LNCAP (cell line): ENCODE measurements at regions not wholly inside any gene's neighbourhood (a gene's known extent, or its start where the extent isn't known, plus 50 kb on each side); places are given as distances from the start of the nearest gene placed in this dataset.

Source experiments
- TF ChIP-seq, protein P1 (sequence below): fragments of 450-650 bp; IDR thresholded peaks from 2 replicates; pipeline ENCODE4 v1.5.1; 2017; ENCODE audit warnings: mild to moderate bottlenecking

- TF ChIP-seq, protein P1, sequence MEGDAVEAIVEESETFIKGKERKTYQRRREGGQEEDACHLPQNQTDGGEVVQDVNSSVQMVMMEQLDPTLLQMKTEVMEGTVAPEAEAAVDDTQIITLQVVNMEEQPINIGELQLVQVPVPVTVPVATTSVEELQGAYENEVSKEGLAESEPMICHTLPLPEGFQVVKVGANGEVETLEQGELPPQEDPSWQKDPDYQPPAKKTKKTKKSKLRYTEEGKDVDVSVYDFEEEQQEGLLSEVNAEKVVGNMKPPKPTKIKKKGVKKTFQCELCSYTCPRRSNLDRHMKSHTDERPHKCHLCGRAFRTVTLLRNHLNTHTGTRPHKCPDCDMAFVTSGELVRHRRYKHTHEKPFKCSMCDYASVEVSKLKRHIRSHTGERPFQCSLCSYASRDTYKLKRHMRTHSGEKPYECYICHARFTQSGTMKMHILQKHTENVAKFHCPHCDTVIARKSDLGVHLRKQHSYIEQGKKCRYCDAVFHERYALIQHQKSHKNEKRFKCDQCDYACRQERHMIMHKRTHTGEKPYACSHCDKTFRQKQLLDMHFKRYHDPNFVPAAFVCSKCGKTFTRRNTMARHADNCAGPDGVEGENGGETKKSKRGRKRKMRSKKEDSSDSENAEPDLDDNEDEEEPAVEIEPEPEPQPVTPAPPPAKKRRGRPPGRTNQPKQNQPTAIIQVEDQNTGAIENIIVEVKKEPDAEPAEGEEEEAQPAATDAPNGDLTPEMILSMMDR = no peak
Measured at GRCh38 chr2:138418453-138418852, 83.1 kb upstream of the SPOPL start.

GRCh38 chr2:138421315-138421970 is 80.1 kb upstream of the SPOPL start:
- TF ChIP-seq, protein P1 = no peak

DNA sequence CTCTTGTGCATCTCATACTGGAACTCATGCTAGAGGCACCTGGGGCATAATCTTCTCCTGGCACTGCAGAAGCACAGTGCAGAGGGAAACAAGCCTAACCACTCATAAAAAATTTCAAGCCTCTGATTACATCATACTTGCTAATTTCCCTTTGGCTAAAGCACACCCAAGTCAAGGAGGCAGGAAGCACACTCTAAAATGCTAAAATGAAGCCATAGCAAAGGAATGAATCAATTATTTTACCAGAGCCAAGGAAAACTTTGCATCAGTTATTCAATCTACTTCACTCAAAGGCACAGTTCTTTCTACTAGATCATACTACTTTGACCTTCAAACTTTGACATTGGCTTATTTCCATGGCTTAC is 79.6 kb upstream of the SPOPL start:
- TF ChIP-seq, protein P1 = no peak

GRCh38 chr2:138423198-138423597 is 78.4 kb upstream of the SPOPL start:
- TF ChIP-seq, protein P1 = no peak

DNA sequence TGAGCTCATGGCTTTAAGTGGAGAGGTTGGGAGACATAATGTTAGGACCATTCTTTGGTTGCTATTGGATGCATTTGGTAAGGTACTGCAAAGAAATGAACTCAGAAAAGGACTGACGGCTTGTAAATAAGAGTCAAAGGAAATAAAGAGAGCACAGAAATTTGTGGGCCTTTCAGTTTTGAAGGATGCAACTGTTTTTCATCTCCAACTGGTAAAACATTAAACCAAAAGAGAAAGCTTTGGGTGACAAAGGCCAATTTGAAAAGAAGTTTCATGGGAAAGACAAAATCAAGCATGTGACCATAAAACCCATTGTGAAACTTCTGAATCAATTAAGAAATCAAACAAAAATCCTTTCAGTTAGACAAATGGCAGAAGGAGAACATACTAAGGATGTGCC is 77.8 kb upstream of the SPOPL start:
- TF ChIP-seq, protein P1 = no peak

DNA sequence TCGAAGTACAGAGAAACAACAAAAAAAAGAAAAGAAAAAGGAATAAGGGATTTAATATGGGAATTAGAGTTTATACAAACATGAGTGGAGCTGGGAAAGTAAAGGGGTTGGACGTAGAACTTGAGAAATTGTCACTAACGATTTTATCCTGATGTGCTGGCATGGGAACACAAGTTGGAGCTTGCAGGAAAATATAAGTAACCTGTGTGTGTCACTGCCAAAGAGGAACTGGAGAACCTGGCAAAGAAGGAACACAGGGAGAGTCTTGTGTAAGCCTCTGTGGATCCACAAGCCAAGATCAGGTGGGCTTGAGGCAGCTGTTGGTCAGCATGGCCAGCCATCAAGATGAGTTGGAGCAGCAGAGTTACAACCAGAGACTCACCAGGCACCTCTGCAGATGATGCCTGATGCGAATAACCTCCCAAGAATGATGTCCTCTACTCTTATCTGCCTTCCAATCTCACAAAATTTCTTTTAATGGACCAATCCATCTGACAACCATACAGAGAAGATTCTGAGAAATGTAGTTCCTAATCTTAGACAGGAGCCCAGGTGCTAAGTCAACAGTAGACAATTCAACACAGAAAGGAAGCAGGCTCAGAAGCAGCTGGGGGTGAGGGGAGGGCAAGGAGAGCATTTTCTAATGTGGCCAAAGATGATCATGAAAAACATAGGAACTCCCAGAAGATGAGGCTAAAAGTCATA is 77.0 kb upstream of the SPOPL start:
- TF ChIP-seq, protein P1 = no peak

- TF ChIP-seq, protein P1 = no peak
Measured at GRCh38 chr2:138428710-138429440, 72.7 kb upstream of the SPOPL start.
